ENCODE measurements at regions not wholly inside any gene's neighbourhood (a gene's known extent, or its start where the extent isn't known, plus 50 kb on each side); places are given as distances from the start of the nearest gene placed in this dataset.
"Not testable (repeated sequence)": the region's sequence is repeated elsewhere in the genome, so short reads cannot be mapped to it uniquely, and the experiment has no call there.

GRCh38 chr22:35183917-35184316, 73.4 kb upstream of the HMGXB4 start:
- DNase-seq (ENCODE audit: low spot score) = no peak

- DNase-seq (ENCODE audit: low spot score) = no peak
These were observed 70.8 kb upstream of the HMGXB4 start for GRCh38 chr22:35186492-35186891.

- DNase-seq (ENCODE audit: low spot score) = not testable (repeated sequence)
These were observed 68.4 kb upstream of the HMGXB4 start for GRCh38 chr22:35188930-35189329.

GRCh38 chr22:35189559-35189958, 67.7 kb upstream of the HMGXB4 start:
- DNase-seq (ENCODE audit: low spot score) = no peak

- DNase-seq (ENCODE audit: low spot score) = peak; percentile 87
These were observed 65.9 kb upstream of the HMGXB4 start for GRCh38 chr22:35191412-35191811.

GRCh38 chr22:35192129-35192918, 65.0 kb upstream of the HMGXB4 start:
- no peak for DNase-seq (ENCODE audit: low spot score)

- DNase-seq (ENCODE audit: low spot score) = no peak
These were observed 62.1 kb upstream of the HMGXB4 start for GRCh38 chr22:35195226-35195625.

GRCh38 chr22:35195821-35196220, 61.5 kb upstream of the HMGXB4 start:
- DNase-seq (ENCODE audit: low spot score) = no peak

GRCh38 chr22:35197071-35197470, 60.2 kb upstream of the HMGXB4 start:
- DNase-seq (ENCODE audit: low spot score) = no peak

- DNase-seq (ENCODE audit: low spot score) = no peak
These were observed 59.4 kb upstream of the HMGXB4 start for GRCh38 chr22:35197886-35198285.

GRCh38 chr22:35198738-35199137, 58.6 kb upstream of the HMGXB4 start:
- no peak for DNase-seq (ENCODE audit: low spot score)

GRCh38 chr22:35202376-35202775, 54.9 kb upstream of the HMGXB4 start:
- no peak for DNase-seq (ENCODE audit: low spot score)

- DNase-seq (ENCODE audit: low spot score) = no peak
These were observed 53.7 kb upstream of the HMGXB4 start for GRCh38 chr22:35203583-35203982.

GRCh38 chr22:35204807-35205775, 52.2 kb upstream of the HMGXB4 start:
- DNase-seq (ENCODE audit: low spot score) = no peak

GRCh38 chr22:35205961-35206360, 51.3 kb upstream of the HMGXB4 start:
- peak; percentile 50 for DNase-seq (ENCODE audit: low spot score)

- DNase-seq (ENCODE audit: low spot score) = no peak
These were observed 50.4 kb upstream of the HMGXB4 start for GRCh38 chr22:35206889-35207288.
